Activated B cell treated with CpG ODN at 0.5 μM for 24 hours (primary cell): ENCODE measurements at regions not wholly inside any gene's neighbourhood (a gene's known extent, or its start where the extent isn't known, plus 50 kb on each side); places are given as distances from the start of the nearest gene placed in this dataset.

Experiments
- ATAC-seq: fragments of 200-7000 bp; cut with Tn5 transposase; one replicate; pipeline ENCODE4 v1.10.0; 2021; ENCODE audit warnings: low read depth, mild to moderate bottlenecking, moderate library complexity
- CTCF ChIA-PET: fragments of 350-600 bp; sonication (Branson Sonifier 250); formaldehyde crosslinking; loops from one replicate; lab custom pipeline; 2021; ENCODE audit warnings: antibody characterized with exemption; lab: Charles Lee
- POLR2A ChIA-PET: fragments of 350-600 bp; sonication (Branson Sonifier 250); formaldehyde crosslinking; loops from one replicate; lab custom pipeline; 2021; ENCODE audit warnings: antibody characterized with exemption; lab: Charles Lee
- DNase-seq: peaks from one replicate; pipeline ENCODE4 v3.0.0; 2022
- H3K27ac Mint-ChIP-seq: one replicate; pipeline ENCODE4 v1.8.0; 2020; ENCODE audit warnings: mixed read lengths
- H3K27me3 Mint-ChIP-seq: one replicate; pipeline ENCODE4 v1.8.0; 2021; ENCODE audit warnings: mixed read lengths
- H3K36me3 Mint-ChIP-seq: one replicate; pipeline ENCODE4 v1.8.0; 2021; ENCODE audit warnings: low read depth, mixed read lengths
- H3K4me1 Mint-ChIP-seq: one replicate; pipeline ENCODE4 v1.8.0; 2021; ENCODE audit warnings: mixed read lengths
- H3K4me3 Mint-ChIP-seq: one replicate; pipeline ENCODE4 v1.8.0; 2020; ENCODE audit warnings: mild to moderate bottlenecking, mixed read lengths
- H3K9me3 Mint-ChIP-seq: one replicate; pipeline ENCODE4 v1.8.0; 2020; ENCODE audit warnings: mixed read lengths
- CTCF ChIP-seq: fragments of 200-600 bp; IDR thresholded peaks from one replicate; pipeline ENCODE4 v1.8.0; 2022; ENCODE audit warnings: antibody characterized with exemption, mild to moderate bottlenecking
- intact Hi-C: fragments of 100-400 bp; cut with micrococcal nuclease; formaldehyde crosslinking; loops from one replicate; pipeline ENCODE4 v1.15.1; 2024

- Mint-ChIP-seq H3K4me3 (no peak overlapping the region), H3K27me3 (no peaks in the 10 kb centered on the region), H3K9me3 (peaks cover 3% of the 10 kb centered on the region), H3K4me1 (no peaks in the 10 kb centered on the region), H3K27ac (no peak overlapping the region), H3K36me3 (no peaks in the 10 kb centered on the region)
- intact Hi-C loops = no loop called here
- DNase-seq (no peak), ATAC-seq (no peak)
- ChIA-PET POLR2A (no interaction called here), CTCF (no interaction called here)
- TF ChIP-seq CTCF = no peak
Measured at GRCh38 chr5:8238080-8238479, 369.1 kb downstream of the MTRR start.

DNA sequence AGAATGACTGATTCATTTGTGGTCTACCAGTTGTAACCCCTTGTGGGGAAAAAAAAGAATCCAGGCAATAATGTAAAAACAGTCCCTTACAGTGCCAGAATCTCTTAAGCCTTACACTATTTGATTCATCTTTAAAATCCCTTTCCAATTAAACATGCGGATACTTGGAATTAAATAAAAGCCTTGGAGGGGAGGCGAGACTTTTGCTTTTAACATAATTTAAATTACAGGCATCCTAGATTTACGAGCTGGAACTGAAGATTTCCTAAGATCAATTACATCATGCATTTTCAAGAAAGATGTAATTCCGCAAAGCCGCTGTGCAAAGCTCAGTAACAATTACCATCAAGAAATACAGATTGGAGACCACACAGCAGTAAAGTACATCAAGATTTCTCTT, 370.2 kb downstream of the MTRR start:
- POLR2A ChIA-PET = no interaction called here
- H3K4me1 Mint-ChIP-seq = no peaks in the 10 kb centered on the region
- H3K36me3 Mint-ChIP-seq = no peaks in the 10 kb centered on the region
- no peaks in the 10 kb centered on the region for H3K27me3 Mint-ChIP-seq
- CTCF ChIA-PET = no interaction called here
- no peak for ATAC-seq
- intact Hi-C loops = no loop called here
- no peak overlapping the region for H3K27ac Mint-ChIP-seq
- no peak for TF ChIP-seq CTCF
- DNase-seq = no peak
- H3K4me3 Mint-ChIP-seq = no peak overlapping the region
- peaks cover 4% of the 10 kb centered on the region for H3K9me3 Mint-ChIP-seq

DNA sequence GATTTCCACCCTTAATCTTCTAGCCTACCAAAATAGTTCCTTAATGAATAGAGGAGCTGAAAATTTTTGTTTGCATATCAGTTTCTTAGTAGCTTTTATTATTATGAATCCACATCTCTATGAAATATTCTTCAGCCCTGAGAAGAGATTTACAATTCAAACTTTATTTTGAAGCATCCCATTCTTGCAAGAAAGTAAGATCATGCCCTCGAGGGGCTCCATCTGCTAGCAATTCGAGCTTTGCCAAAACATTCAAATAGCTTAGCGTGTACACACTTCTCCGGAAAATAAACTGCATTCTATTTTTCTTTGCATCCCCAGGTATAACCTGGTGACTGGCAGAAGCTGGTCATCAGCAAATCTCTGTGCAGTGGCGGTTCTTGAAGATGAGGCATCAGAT, 370.7 kb downstream of the MTRR start:
- ChIA-PET POLR2A (no interaction called here), CTCF (no interaction called here)
- DNase-seq = no peak
- no peaks in the 10 kb centered on the region for H3K36me3 Mint-ChIP-seq
- no peak overlapping the region for H3K4me3 Mint-ChIP-seq
- no peak for TF ChIP-seq CTCF
- H3K9me3 Mint-ChIP-seq = peaks cover 7% of the 10 kb centered on the region
- no peak for ATAC-seq
- H3K4me1 Mint-ChIP-seq = no peaks in the 10 kb centered on the region
- H3K27ac Mint-ChIP-seq = no peak overlapping the region
- no peaks in the 10 kb centered on the region for H3K27me3 Mint-ChIP-seq
- intact Hi-C loops = no loop called here

- no peak for TF ChIP-seq CTCF
- ATAC-seq = no peak
Measured at GRCh38 chr5:8241076-8241475, 372.1 kb downstream of the MTRR start.

GRCh38 chr5:8241558-8241957, 372.6 kb downstream of the MTRR start:
- POLR2A ChIA-PET = no interaction called here
- no peaks in the 10 kb centered on the region for H3K36me3 Mint-ChIP-seq
- TF ChIP-seq CTCF = no peak
- ATAC-seq = no peak
- intact Hi-C loops = no loop called here
- peaks cover 4% of the 10 kb centered on the region for H3K9me3 Mint-ChIP-seq
- H3K27ac Mint-ChIP-seq = no peak overlapping the region
- DNase-seq = no peak
- no peaks in the 10 kb centered on the region for H3K27me3 Mint-ChIP-seq
- H3K4me3 Mint-ChIP-seq = no peak overlapping the region
- CTCF ChIA-PET = interaction anchor here (1.3 kb wide), 1 partner anchor 11 kb away, joined by 3 read pairs; no protein-coding TSS in a partner anchor
- H3K4me1 Mint-ChIP-seq = no peaks in the 10 kb centered on the region

More at GRCh38 chr5:8241076-8241475, 372.1 kb downstream of the MTRR start:
- no peaks in the 10 kb centered on the region for H3K27me3 Mint-ChIP-seq
- H3K9me3 Mint-ChIP-seq = peaks cover 7% of the 10 kb centered on the region
- H3K4me1 Mint-ChIP-seq = no peaks in the 10 kb centered on the region
- intact Hi-C loops = no loop called here
- H3K36me3 Mint-ChIP-seq = no peaks in the 10 kb centered on the region
- DNase-seq = no peak
- H3K27ac Mint-ChIP-seq = no peak overlapping the region
- ChIA-PET POLR2A (no interaction called here), CTCF (no interaction called here)
- H3K4me3 Mint-ChIP-seq = no peak overlapping the region
